GM18907 (cell line): ENCODE measurements at regions not wholly inside any gene's neighbourhood (a gene's known extent, or its start where the extent isn't known, plus 50 kb on each side); places are given as distances from the start of the nearest gene placed in this dataset.

ENCODE experiments used
- ATAC-seq: cut with Tn5 transposase; IDR thresholded peaks from one replicate; pipeline ENCODE4 v1.9.1; 2021; ENCODE audit warnings: mild to moderate bottlenecking, moderate library complexity; ENCODE audit not compliant: unreplicated experiment

GRCh38 chr9:126235336-126236243, 91.0 kb upstream of the MVB12B start:
- no peak for ATAC-seq

- no peak for ATAC-seq
These were observed 90.4 kb upstream of the MVB12B start for GRCh38 chr9:126236273-126236672.

DNA sequence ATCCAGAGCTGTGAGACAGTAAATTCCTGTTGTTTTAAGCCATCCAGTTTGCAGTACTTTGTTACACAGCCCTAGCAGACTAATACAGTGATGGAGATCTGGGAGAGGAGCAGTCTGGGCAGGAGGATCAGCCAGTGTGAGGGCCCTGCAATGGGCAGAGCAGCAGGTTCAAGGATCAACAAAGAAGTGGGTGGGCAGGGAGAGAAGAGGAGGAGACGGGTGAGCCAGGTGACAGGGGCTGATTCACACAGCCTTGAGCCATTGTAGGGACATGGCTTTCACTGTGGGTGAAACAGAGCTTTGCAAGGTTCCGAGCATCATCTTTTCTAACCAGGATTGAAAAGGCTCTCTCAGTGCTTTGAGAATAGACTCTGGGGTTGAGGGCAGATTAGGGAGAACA, 88.2 kb upstream of the MVB12B start:
- ATAC-seq = no peak

- no peak for ATAC-seq
These were observed 87.1 kb upstream of the MVB12B start for GRCh38 chr9:126239515-126239914.

DNA sequence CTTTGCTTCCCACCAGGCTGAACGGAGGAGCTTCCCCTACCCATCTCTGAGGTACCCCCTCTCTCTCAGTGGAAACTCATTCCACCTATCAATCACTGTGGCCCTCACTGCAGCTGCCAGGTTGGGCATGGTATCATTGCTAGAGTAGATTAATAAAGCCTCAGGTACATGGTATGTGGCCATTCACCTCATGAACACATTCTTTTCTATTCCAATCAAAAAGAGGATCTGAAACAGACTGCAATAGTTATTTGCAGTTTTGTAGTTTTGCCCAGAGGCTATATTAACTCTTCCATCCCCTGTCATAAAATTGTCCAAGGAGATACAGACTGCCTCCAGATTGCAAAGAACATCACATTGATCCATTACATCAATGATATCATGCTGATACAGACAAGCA, 85.8 kb upstream of the MVB12B start:
- ATAC-seq = no peak

- ATAC-seq = no peak
These were observed 77.9 kb upstream of the MVB12B start for GRCh38 chr9:126248680-126249079.

DNA sequence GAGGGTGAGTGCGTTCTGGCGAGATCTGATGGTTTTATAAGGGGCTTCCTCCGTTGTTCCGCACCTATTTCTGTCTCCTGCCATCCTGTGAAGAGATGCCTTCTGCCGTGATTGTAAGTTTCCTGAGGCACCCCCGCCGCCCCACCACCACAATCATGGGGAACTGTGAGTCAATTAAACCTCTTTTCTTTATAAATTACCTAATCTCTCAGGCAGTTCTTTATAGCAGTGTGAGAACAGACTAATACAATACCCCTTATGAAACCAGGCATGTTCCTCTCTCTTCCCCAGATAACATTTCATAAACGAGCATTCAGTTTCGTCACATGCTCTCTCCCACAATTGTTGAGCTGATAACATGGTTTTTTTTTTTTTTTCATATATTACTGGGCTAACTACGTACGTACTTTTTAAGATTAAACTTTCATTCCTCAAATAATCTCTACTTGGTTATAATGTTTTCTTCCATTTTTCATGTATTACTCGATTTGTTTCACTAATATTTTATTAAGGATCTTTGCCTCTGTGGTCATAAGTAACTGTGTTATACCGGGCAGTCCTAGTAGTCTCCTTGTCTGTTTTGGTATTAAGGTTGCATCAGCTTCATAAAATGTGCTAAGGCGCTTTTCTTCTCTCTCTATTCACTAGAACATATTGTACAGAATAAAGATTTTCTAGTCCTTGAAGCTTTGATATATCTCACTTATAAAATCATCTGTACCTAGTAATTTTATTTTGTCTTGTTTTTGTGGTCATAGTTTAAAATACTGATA, 64.9 kb upstream of the MVB12B start:
- ATAC-seq = no peak

GRCh38 chr9:126262738-126263137, 63.9 kb upstream of the MVB12B start:
- no peak for ATAC-seq

GRCh38 chr9:126270556-126270955, 56.1 kb upstream of the MVB12B start:
- no peak for ATAC-seq

GRCh38 chr9:126275386-126276001, 51.1 kb upstream of the MVB12B start:
- no peak for ATAC-seq

DNA sequence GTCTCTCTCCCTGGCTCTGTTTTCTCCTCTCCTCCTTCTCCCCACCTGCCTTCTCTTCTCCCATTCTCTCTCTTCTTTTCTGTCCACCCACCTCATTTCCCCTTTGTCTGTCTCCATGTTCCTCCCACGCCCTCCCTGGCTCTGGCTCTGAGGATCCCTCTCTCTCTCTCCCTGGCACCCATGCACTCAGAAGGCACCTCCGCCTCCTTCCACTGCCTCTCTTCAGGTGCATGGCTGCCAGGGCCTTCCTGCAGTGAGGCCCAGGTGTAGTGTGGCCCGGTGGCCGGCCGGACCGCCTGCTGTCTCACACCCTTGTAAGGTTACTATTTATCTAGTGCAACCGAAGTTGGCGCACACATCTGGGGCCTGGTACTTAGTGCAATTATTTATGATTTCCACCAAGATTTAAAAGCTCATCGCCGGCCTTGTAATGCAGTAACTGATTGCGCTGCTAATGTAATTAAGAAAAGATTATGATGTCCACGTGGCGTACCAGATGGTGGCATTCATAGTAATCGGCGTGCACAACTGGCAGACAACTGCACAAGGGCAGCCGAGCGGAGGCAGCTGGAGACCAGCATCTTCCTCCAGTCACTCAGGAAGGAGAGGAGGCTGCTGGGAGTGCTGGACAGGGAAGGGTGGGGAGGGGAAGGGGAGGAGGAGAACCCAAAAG, 50.4 kb upstream of the MVB12B start:
- ATAC-seq = no peak
